GM19328 (cell line): ENCODE measurements at regions not wholly inside any gene's neighbourhood (a gene's known extent, or its start where the extent isn't known, plus 50 kb on each side); places are given as distances from the start of the nearest gene placed in this dataset.
"Not testable (repeated sequence)": the region's sequence is repeated elsewhere in the genome, so short reads cannot be mapped to it uniquely, and the experiment has no call there.

Source experiments
- ATAC-seq: cut with Tn5 transposase; IDR thresholded peaks from one replicate; pipeline ENCODE4 v1.9.1; 2021; ENCODE audit warnings: mild to moderate bottlenecking, moderate library complexity; ENCODE audit not compliant: unreplicated experiment

DNA sequence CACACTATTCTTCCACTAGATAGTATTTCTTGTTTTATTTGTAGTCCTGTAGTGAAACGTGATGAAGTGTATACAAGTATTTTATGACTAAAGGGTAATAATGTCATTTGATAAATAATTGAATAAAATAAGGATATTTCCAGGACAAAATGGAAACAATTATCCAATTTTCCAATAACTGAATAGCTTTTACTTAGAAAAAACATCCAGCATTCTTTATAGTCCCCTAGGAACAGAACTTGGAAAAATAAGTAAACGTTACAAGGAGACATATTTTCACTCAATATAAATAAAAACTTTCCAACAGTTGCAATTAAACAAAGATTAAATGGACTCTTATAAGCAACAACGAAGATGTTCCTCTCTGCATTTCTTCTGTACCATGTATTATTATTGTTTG, 566.0 kb downstream of the TMA16 start:
- no peak for ATAC-seq

DNA sequence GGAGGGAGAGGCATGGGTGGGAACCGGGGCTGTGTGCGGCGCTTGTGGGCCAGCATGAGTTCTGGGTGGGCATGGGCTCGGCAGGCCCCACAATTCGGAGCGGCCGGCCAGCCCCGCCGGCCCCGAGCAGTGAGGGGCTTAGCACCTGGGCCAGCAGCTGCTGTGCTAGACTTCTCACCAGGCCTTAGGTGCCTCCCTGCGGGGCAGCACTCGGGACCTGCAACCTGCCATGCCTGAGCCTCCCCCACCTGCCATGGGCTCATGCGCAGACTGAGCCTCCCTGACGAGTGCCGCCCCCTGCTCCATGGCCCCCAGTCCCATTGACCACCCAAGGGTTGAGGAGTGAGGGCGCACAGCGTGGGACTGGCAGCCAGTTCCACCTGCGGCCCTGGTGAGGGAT, 573.9 kb downstream of the TMA16 start:
- ATAC-seq: no peak

DNA sequence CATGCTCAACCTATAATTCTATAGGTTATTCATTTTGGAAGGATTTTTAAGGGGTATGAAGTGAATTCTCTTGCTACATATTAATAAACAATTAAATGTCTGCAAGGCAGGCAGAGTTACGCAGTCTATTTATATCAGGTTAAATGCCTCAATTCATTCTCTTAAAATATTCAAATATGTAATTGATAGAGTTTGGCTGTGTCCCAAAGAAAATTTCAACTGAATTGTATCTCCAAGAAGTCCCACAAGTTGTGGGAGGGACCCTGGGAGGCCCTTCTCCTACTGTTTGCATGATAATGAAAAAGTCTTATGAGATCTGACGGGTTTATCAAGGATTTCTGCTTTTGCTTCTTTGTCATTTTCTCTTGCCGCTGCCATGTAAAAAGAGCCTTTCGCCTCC, 576.1 kb downstream of the TMA16 start:
- ATAC-seq: no peak

DNA sequence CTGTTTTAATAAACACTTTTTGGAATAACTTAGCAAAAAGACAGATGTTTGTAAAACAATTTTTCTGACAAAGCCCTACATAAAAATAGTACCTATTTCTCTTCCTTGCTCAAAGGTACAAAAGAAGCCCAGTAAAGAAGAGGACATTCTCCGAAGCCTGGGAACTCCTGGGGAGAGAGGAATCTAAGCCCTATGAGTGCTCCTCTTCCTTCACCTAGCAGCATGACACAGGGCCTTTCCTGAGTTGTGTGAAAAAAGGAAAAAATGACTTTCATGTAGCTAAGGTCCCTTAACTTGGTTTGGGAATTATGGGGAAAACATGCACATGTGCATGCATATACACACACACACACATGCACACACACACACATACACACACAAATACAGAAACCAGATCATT, 586.9 kb downstream of the TMA16 start:
- ATAC-seq: no peak

DNA sequence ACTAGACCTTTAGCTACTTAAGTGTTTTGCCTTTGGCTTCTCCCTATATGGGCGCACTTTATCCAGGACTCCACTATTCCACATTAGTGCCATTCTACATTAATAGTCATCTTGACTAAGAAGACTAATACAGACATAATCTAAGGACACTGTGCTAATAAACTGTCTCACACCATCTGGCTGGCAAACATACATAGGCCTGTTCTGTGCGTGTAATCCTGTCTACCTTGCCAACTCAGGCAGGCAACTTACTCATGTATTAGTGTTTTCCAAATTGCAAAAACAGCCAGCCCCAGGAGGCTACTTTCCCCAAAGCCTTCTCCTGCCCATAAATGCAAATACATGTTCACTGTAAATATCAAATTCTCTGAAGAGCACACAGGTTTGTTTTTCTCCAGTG, 587.3 kb downstream of the TMA16 start:
- ATAC-seq: no peak

DNA sequence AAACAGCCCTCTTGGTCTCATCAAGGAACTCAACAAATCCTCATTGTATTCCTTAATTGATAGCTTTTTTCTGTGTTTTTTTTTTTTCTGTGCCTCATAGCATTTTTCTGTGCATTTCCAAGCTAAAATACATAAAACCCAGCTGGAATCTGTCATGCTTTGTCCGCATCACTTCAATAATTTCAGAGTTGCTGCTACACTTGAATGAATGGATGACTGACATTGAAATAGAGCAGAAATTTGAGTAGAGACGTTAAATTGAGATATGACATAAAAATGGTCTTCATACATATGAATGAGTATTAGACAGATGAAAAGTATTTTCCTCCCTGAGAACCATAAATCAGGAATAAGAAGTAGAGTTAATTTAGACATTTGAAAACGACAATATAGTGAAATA, 593.2 kb downstream of the TMA16 start:
- ATAC-seq: no peak

DNA sequence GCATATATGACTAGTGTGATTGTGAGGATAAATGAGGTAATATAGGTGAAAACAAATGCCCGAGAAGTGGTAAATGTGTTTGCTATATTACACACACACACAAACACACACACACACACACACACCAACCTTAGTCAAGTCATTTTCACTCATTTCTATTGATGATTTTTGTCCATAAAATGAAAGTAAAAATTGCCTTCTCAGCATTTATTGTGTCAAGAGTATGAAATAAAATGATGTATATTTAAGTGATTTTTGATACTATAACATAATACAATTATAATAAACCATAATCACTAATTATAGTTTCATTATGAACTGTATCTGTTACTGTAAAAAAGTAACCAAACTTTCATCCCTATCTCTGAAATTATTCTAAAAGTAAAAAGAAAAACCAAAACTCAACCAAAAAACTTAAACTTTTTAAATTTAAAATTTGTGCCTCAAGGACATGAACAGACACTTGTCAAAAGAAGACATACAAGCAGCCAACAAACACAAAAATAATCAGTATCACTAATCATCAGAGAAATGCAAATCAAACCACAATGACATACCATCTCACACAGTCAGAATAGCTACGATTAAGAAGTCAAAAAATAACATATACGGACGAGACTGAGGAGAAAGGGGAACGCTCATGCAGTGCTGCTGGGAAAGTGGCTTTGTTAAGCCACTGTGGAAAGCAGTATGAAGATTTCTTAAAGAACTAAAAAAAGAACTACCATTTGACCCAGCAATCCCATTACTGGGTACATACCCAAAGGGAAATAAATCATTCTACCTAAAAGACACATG, 601.0 kb downstream of the TMA16 start:
- no peak for ATAC-seq

DNA sequence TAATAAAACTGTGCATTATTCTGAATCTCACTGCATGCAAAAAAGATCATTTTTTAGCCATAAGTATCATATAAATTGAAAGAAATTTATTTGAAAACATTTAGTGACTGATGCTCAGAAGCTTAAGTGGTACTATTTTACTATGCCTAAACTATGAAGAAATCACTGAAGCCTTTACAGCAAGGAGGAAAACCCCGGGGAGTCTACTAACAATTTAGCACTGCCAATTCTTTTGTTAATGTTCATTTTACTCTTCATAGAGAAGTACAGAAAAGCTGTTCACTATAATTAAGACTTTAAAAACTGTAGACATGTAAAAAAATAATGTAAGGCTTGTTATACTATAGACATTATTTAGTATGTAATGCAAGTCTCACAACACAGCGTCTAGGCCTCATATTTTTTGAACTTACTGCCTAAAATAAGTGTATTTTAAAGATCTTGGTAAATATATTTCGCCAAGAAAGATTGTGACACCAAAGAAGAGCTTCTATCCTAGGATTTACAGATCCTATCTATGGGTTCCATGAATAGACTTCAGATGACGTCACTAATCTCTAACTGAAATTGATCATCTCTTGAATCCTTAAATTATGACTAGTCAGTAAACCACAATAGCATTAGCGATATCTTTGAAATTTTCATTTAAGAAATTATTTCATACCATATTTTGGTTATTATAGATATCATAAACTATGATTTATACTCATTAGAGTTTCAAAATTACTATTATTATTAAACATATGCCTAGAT, 602.5 kb downstream of the TMA16 start:
- ATAC-seq: no peak

DNA sequence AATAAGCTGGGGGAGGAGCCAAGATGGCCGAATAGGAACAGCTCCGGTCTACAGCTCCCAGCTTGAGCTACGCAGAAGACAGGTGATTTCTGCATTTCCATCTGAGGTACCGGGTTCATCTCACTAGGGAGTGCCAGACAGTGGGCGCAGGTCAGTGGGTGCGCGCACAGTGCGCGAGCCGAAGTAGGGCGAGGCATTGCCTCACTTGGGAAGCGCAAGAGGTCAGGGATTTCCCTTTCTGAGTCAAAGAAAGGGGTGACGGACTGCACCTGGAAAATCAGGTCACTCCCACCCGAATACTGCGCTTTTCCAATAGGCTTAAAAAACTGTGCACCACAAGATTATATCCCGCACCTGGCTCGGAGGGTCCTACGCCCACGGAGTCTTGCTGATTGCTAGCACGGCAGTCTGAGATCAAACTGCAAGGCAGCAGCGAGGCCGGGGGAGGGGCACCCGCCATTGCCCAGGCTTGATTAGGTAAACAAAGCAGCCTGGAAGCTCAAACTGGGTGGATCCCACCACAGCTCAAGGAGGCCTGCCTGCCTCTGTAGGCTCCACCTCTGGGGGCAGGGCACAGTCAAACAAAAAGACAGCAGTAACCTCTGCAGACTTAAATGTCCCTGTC, 606.4 kb downstream of the TMA16 start:
- not testable (repeated sequence) for ATAC-seq

DNA sequence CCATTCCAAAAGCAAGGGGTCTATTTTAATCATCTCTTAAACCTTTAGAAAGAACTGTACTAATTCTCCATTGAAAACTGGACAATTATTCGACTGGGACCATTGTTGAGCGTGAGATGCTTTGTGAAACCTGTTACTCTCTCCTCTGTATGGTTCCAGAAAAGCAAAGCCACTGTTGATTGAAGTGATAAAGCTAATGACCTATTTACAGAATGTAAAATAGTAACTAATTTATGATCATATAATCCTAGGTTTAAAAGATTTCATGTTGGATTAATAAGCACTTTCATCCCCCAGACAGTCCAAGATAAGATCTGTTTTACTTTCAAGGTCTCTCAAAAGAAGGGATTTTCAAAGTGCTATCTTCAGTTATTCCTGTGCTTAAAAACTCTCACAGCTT, 614.5 kb downstream of the TMA16 start:
- ATAC-seq: no peak

DNA sequence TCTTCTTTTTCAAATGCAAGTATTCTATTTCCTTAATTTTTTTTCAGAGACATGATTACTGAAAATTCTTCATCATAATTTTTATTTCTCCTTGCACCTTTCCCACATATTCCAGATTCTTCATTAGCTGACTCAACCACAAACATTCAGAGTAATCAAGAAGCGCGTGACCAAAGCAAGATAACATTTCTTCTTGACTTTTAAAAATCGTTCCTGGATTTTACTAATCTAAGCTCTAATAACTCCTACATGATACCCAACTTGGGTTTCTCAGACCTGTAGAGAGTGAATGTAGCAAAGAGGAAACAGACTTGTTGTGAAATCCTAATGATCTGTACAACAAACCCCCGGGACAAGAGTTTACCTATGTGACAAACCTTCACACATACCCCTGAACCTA, 615.0 kb downstream of the TMA16 start:
- ATAC-seq: no peak

DNA sequence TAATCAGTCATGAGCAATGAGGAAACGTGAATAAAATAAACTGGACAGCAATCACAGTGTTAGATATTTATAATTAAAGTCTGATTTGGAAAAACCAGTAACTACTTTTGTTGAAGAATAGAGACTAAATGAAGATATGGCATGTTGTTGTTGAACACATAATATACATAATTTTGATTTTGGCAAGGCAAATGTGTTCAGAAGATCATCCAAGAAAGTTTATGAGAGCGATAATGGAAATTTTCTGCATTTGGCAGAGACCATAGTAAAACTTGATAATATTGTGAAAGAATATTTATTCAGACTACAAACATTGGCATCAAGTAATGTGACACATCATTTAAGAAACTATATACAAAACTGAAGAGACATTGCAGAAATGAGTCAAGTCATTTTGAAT, 620.7 kb downstream of the TMA16 start:
- no peak for ATAC-seq

DNA sequence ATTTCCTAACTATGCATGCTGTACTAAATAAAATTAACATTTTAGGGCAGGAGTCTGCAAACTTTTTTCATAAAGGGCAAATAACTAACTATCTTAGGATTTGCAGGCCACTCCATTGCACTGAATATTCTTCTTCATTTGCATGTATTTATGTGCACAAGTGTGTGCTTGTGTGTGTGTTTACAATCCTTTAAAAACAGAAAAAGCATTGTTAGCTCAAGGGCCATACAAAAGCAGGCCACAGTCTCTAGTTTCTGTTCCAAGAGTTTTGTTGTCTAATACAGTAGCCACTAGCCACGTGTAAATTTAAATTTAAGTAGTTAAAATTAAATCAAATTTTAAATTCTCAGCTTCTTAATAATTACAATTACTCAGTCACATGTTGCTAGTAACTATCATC, 621.8 kb downstream of the TMA16 start:
- no peak for ATAC-seq

DNA sequence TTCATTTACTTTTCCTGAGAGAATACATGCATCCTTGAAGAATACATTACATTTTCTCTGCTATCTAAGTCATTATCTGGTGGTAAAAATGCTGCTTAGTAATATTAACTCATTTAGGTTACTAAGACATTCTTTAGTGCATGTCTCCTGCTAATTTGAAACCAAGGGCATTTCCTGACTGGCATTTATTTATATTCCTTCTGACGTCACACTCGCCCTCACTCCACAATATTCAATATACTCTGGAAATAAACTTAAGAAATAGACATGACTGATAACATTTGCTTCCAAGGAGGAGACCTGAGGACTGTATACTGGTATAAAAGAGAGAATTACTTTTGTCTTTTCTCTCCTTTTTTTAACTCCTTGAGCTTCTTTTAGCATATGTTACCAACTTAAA, 619.5 kb upstream of the SMIM31 start:
- ATAC-seq: no peak

DNA sequence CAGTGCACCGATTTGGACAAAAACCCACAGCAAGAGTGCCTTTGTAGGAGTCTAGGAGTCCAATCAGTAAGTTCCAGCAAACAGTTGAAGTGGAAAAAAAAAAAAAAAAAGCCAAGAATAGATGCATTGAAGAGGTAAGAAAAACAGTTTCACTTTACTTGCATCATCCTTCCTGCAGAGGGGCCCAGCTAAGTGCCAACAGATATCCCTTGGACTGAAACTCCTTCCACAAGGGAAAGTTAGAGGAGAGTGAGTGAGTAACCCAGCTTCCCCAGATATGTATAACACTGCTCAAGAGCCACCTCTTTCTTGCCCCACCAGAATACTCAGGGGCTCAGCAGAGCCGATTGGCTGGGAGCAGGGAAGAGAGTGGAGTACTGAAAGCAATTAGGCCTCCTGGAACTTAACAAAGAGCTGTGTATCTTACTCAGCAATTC, 617.7 kb upstream of the SMIM31 start:
- no peak for ATAC-seq

DNA sequence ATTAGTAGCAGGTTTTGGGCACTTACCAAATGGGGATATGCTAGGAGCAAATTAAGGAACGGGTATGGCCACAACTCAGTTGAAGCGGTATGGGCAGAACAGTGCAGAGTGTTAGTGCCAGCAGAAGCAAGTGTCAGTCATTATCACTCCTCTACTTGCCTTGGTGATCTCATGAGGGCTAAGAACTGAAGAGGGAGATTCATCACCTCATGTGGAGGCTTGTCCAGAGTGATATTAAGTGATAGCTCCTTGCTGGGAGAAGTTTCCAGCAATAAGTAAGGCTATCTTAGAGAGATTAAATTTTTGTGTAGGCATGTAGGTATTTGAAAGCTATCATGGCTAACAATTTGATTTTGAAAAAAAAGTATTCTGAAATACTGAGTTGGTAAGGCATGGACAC, 615.4 kb upstream of the SMIM31 start:
- ATAC-seq: no peak

DNA sequence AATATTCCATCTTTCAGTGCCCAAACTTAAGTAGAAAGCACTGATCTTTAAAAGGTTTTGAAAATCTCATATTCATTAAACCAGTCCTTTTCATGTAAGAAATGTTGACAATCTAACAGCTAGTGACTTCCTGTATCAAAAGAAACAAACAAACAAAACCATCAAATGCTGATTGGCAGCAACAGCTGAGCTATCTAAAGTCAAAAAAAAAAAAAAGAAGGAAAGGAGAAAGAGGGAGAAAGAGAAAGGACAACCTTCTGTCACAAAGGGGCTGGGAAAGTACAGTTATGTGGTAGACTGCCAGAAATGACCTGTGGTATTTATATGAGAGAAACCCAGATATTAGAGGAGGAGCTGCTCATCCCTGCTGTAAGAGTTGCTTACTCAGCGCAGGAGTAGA, 614.6 kb upstream of the SMIM31 start:
- ATAC-seq: no peak

DNA sequence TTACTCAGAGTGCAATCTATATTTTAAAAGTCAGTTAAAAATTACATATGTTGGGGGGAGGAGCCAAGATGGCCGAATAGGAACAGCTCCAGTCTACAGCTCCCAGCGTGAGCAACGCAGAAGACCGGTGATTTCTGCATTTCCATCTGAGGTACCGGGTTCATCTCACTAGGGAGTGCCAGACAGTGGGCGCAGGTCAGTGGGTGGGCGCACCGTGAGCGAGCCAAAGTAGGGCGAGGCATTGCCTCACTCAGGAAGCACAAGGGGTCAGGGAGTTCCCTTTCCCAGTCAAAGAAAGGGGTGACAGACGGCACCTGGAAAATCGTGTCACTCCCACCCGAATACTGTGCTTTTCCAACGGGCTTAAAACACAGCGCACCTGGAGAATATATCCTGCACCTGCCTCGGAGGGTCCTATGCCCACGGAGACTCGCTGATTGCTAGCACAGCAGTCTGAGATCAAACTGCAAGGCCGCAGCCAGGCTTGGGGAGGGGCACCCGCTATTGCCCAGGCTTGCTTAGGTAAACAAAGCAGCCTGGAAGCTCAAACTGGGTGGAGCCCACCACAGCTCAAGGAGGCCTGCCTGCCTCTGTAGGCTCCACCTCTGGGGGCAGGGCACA, 612.1 kb upstream of the SMIM31 start:
- not testable (repeated sequence) for ATAC-seq

DNA sequence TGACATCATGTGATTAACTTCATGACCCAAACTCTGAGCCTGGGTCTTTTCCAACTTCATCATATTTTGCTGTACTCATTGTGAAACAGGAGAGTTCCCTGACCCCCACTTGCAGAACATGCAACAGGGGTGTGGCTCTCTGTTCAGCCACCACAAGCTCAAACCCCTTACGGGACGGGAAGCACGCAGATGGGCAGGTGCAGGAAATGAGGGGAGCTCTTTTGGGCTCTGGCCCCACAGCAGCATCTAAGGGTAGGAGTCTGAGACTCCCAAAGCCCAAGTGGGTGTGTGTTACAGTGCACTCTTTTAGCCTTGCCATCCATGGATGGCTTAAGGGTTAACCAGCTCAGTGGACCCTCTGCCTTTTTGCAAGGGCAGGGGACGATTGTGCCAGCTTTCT, 599.5 kb upstream of the SMIM31 start:
- no peak for ATAC-seq

DNA sequence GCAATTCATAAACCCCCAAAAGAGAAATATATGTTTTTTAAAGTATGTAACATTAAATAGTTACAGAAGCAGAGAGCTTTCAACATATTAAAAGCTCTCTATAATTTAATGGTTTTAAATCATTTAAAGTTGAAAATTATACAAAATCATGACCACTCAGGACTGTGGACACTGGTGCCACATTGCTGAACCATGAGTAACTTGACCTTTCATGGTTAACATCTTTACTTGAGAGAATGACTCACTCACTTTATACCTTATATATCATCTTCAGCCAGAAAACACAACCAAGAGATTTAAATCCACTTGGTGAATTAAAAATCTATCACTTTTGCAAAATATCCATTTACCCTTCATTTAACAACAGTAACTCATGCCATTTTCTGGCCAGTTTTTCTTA, 584.3 kb upstream of the SMIM31 start:
- ATAC-seq: no peak

DNA sequence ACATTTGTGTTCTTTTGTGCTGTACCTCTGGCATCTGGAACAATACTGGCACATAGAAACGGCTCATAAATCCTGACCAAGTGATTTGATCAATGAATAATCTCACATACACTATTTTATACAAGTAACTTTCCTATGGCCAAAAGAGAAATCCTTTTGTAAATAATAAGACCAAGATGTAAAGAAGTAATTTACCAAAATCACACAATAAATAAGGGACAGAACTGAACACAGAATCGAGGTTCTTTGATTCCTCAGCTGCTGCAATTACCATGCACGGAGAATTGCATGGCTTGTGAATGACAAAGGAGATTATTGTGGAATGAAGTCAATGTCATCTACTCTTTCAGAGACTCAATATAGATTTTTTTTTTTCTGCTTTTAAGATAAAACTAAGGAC, 576.8 kb upstream of the SMIM31 start:
- no peak for ATAC-seq

DNA sequence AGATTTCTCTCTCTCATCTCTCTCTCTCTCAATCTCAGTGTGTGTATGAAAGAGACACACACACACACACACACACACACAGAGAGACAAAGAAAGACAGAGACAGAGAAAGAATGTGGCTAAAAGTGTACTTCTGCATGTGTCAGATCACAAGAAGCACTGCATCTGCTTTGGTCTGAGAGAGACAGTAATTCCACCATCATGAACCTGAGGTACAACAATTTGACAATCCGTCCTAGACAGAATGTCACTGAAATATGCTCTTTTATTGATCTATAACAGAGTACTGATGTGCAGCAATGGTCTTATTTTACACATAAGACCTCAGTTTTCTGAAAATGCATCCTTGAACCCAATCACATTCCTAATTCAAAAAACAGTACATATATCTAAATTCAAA, 576.2 kb upstream of the SMIM31 start:
- no peak for ATAC-seq
